ENCODE measurements at regions not wholly inside any gene's neighbourhood (a gene's known extent, or its start where the extent isn't known, plus 50 kb on each side); places are given as distances from the start of the nearest gene placed in this dataset.

DNA sequence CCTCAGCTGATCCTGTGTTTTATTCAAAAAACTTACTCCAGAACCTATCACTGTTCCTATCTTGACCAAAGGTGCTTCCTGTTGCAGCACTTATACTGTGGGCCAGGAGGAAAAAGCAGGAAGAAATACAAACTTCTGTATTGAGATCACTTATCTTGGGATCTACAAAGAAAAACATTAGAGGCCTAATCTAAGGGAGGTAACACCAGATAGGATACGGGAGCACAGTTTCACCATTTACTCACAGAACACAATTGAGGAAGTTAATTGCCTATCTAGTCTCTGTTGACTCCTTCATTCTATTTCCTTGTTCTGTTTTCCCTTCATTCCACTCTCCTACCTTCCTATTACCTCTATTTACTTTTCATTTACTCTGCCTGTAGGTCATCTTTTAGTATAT lies 287.2 kb upstream of the LINC00305 start:
- Histone ChIP-seq H3K4me1 (replicated peaks in 1 of 2) (no peaks in the 10 kb centered on the region), H3K27ac (no peak overlapping the region), H3K4me3 (no peak overlapping the region), H3K36me3 (replicated peaks in 1 of 2) (no peaks in the 10 kb centered on the region), H3K27me3 (no peaks in the 10 kb centered on the region), H3K9me3 (replicated peaks in 1 of 3) (no peaks in the 10 kb centered on the region)
- 60 to 71% (median 64%) methylated on average over 1 of the region's 1 CpG for WGBS, 4 donors
- intact Hi-C loops (cut with DNase I): no loop called here
- no peak for DNase-seq
- TF ChIP-seq, protein P1, sequence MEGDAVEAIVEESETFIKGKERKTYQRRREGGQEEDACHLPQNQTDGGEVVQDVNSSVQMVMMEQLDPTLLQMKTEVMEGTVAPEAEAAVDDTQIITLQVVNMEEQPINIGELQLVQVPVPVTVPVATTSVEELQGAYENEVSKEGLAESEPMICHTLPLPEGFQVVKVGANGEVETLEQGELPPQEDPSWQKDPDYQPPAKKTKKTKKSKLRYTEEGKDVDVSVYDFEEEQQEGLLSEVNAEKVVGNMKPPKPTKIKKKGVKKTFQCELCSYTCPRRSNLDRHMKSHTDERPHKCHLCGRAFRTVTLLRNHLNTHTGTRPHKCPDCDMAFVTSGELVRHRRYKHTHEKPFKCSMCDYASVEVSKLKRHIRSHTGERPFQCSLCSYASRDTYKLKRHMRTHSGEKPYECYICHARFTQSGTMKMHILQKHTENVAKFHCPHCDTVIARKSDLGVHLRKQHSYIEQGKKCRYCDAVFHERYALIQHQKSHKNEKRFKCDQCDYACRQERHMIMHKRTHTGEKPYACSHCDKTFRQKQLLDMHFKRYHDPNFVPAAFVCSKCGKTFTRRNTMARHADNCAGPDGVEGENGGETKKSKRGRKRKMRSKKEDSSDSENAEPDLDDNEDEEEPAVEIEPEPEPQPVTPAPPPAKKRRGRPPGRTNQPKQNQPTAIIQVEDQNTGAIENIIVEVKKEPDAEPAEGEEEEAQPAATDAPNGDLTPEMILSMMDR (IDR thresholded peaks at IDR 0.05): no peak
- TF ChIP-seq POLR2A (IDR thresholded peaks at IDR 0.05): no peak

DNA sequence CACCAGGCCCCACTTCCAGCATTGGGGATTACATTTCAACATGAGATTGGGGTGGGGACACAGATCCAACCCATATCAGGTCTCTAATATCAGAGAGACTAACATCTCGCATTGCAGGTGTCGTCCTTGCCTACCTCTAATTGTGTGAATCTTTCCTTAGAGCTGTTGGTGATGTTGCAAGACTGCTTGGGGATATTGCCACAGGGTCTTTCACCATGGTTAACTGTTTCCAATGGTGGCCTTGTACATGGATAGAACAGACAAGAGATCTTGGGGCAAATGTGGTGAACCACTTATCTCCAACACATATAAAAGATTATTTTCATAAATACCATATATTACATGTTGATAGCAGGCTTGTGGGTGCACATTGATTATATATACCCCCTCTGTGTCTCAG lies 270.3 kb upstream of the LINC00305 start:
- Histone ChIP-seq H3K36me3 (replicated peaks in 1 of 2) (no peaks in the 10 kb centered on the region), H3K4me1 (replicated peaks in 1 of 2) (no peaks in the 10 kb centered on the region), H3K4me3 (no peak overlapping the region), H3K9me3 (replicated peaks in 1 of 3) (no peaks in the 10 kb centered on the region), H3K27ac (no peak overlapping the region), H3K27me3 (no peaks in the 10 kb centered on the region)
- intact Hi-C loops (cut with DNase I): no loop called here
- TF ChIP-seq, protein P1 (IDR thresholded peaks at IDR 0.05): no peak
- TF ChIP-seq POLR2A (IDR thresholded peaks at IDR 0.05): no peak
- WGBS, 4 donors: 61 to 96% (median 74%) methylated on average over 2 of the region's 2 CpGs
- DNase-seq: no peak

DNA sequence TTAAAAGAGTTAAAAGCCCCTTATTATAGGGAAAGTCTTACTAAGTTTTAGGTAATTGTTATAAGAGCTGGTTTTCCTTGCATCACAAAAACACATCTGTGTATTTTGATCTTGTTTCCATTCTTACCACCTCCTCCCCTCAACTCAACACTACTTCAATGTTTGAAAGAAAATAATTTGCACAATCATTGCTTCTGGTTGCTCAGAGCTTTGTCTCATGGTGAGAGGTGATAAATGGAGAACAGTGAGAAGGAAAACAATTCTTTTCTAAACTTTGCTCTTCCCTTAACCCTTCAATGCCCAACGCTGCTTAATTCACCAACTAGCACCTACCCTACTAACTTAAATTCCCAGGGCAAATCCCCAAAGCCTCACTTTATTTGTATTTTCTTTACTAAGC lies 268.1 kb upstream of the LINC00305 start:
- DNase-seq: no peak
- Histone ChIP-seq H3K36me3 (replicated peaks in 1 of 2) (no peaks in the 10 kb centered on the region), H3K27me3 (no peaks in the 10 kb centered on the region), H3K27ac (no peak overlapping the region), H3K9me3 (replicated peaks in 1 of 3) (no peaks in the 10 kb centered on the region), H3K4me3 (no peak overlapping the region), H3K4me1 (replicated peaks in 1 of 2) (no peaks in the 10 kb centered on the region)
- TF ChIP-seq, protein P1 (IDR thresholded peaks at IDR 0.05): no peak
- TF ChIP-seq POLR2A (IDR thresholded peaks at IDR 0.05): no peak
- 33 to 50% (median 39%) methylated on average over 1 of the region's 1 CpG for WGBS, 4 donors
- intact Hi-C loops (cut with DNase I): no loop called here

DNA sequence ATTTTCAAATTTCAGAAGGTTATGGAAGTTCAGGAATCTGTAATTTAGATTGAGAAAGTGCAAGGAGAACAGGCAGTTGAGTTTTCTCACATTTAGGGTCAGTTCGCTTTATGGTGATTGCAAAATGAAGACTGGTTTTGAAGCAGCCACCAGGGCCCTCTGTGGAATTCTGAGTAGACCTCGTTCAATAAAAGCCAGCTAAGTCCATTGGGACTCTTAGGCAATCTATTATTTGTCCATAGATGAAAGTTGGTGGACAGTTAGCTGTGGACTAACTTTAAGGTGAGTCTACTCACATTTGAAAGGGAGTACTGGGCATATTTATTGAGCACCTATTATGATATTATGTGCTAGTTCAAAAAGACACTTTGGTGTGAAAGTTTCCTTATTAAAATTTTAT lies 266.3 kb upstream of the LINC00305 start:
- 78 to 91% (median 84%) methylated on average over 2 of the region's 2 CpGs for whole genome bisulfite sequencing, 4 donors
- TF ChIP-seq, protein P1 (IDR thresholded peaks at IDR 0.05): no peak
- TF ChIP-seq POLR2A (IDR thresholded peaks at IDR 0.05): no peak
- H3K4me3 ChIP-seq: no peak overlapping the region
- no peaks in the 10 kb centered on the region for H3K9me3 ChIP-seq (replicated peaks in 1 of 3)
- DNase-seq: no peak
- H3K27me3 ChIP-seq: no peaks in the 10 kb centered on the region
- no peaks in the 10 kb centered on the region for H3K36me3 ChIP-seq (replicated peaks in 1 of 2)
- intact Hi-C loops (cut with DNase I): no loop called here
- H3K4me1 ChIP-seq (replicated peaks in 1 of 2): no peaks in the 10 kb centered on the region
- H3K27ac ChIP-seq: no peak overlapping the region

Measured in adrenal gland (tissue), 9 donors.